ENCODE measurements at regions not wholly inside any gene's neighbourhood (a gene's known extent, or its start where the extent isn't known, plus 50 kb on each side); places are given as distances from the start of the nearest gene placed in this dataset.
"Not testable (repeated sequence)": the region's sequence is repeated elsewhere in the genome, so short reads cannot be mapped to it uniquely, and the experiment has no call there.

- DNase-seq: no peak
These were observed 260.9 kb downstream of the TFAP2C start for GRCh38 chr20:56890011-56890410.

- DNase-seq: no peak
These were observed 264.3 kb downstream of the TFAP2C start for GRCh38 chr20:56893226-56893917.

- DNase-seq: no peak
These were observed 267.3 kb downstream of the TFAP2C start for GRCh38 chr20:56896447-56896846.

GRCh38 chr20:56897318-56897957 lies 268.3 kb downstream of the TFAP2C start:
- no peak for DNase-seq

GRCh38 chr20:56897958-56898349 lies 268.8 kb downstream of the TFAP2C start:
- no peak for DNase-seq

GRCh38 chr20:56899506-56899905 lies 270.4 kb downstream of the TFAP2C start:
- no peak for DNase-seq

- no peak for DNase-seq
These were observed 271.1 kb downstream of the TFAP2C start for GRCh38 chr20:56900252-56900651.

GRCh38 chr20:56903421-56903820 lies 274.3 kb downstream of the TFAP2C start:
- no peak for DNase-seq

GRCh38 chr20:56903858-56904257 lies 274.8 kb downstream of the TFAP2C start:
- DNase-seq: no peak

GRCh38 chr20:56909918-56910714 lies 281.0 kb downstream of the TFAP2C start:
- no peak for DNase-seq

- DNase-seq: no peak
These were observed 282.8 kb downstream of the TFAP2C start for GRCh38 chr20:56911946-56912345.

GRCh38 chr20:56914532-56914931 lies 285.4 kb downstream of the TFAP2C start:
- DNase-seq: no peak

GRCh38 chr20:56916345-56916622 lies 287.2 kb downstream of the TFAP2C start:
- DNase-seq: no peak

- DNase-seq: not testable (repeated sequence)
These were observed 290.9 kb downstream of the TFAP2C start for GRCh38 chr20:56920041-56920440.

GRCh38 chr20:56922497-56922896 lies 293.4 kb downstream of the TFAP2C start:
- DNase-seq: no peak

- no peak for DNase-seq
These were observed 295.4 kb downstream of the TFAP2C start for GRCh38 chr20:56924292-56925081.

- no peak for DNase-seq
These were observed 296.1 kb downstream of the TFAP2C start for GRCh38 chr20:56925082-56925830.

GRCh38 chr20:56925831-56926170 lies 296.7 kb downstream of the TFAP2C start:
- DNase-seq: no peak

GRCh38 chr20:56926501-56926900 lies 297.4 kb downstream of the TFAP2C start:
- DNase-seq: no peak

GRCh38 chr20:56927127-56927526 lies 298.0 kb downstream of the TFAP2C start:
- DNase-seq: no peak

- no peak for DNase-seq
These were observed 298.9 kb downstream of the TFAP2C start for GRCh38 chr20:56928007-56928406.

- no peak for DNase-seq
These were observed 300.5 kb downstream of the TFAP2C start for GRCh38 chr20:56929606-56930005.

- no peak for DNase-seq
These were observed 301.8 kb downstream of the TFAP2C start for GRCh38 chr20:56930876-56931275.

All from NCI-H2227 treated with DMSO at 0.1 percent for 48 hours (cell line).